ENCODE measurements at regions not wholly inside any gene's neighbourhood (a gene's known extent, or its start where the extent isn't known, plus 50 kb on each side); places are given as distances from the start of the nearest gene placed in this dataset.
"Not testable (repeated sequence)": the region's sequence is repeated elsewhere in the genome, so short reads cannot be mapped to it uniquely, and the experiment has no call there.

- no peak for DNase-seq (ENCODE audit: low read depth)
- TF ChIP-seq, protein P1, sequence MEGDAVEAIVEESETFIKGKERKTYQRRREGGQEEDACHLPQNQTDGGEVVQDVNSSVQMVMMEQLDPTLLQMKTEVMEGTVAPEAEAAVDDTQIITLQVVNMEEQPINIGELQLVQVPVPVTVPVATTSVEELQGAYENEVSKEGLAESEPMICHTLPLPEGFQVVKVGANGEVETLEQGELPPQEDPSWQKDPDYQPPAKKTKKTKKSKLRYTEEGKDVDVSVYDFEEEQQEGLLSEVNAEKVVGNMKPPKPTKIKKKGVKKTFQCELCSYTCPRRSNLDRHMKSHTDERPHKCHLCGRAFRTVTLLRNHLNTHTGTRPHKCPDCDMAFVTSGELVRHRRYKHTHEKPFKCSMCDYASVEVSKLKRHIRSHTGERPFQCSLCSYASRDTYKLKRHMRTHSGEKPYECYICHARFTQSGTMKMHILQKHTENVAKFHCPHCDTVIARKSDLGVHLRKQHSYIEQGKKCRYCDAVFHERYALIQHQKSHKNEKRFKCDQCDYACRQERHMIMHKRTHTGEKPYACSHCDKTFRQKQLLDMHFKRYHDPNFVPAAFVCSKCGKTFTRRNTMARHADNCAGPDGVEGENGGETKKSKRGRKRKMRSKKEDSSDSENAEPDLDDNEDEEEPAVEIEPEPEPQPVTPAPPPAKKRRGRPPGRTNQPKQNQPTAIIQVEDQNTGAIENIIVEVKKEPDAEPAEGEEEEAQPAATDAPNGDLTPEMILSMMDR (IDR thresholded peaks at IDR 0.05; ENCODE audit: control insufficient read depth, extremely low read depth, insufficient read depth) = no peak
- no peak overlapping the region for H3K4me3 ChIP-seq (ENCODE audit: low read depth, low read length)
Observed at GRCh38 chrX:131394384-131394783, 105.3 kb upstream of the IGSF1 start.

- no peak overlapping the region for H3K4me3 ChIP-seq (ENCODE audit: low read depth, low read length)
- TF ChIP-seq, protein P1 (IDR thresholded peaks at IDR 0.05; ENCODE audit: control insufficient read depth, extremely low read depth, insufficient read depth) = no peak
- DNase-seq (ENCODE audit: low read depth) = no peak
Observed at GRCh38 chrX:131397891-131398290, 108.8 kb upstream of the IGSF1 start.

GRCh38 chrX:131399678-131400428, 110.7 kb upstream of the IGSF1 start:
- TF ChIP-seq, protein P1 (IDR thresholded peaks at IDR 0.05; ENCODE audit: control insufficient read depth, extremely low read depth, insufficient read depth) = no peak
- DNase-seq (ENCODE audit: low read depth) = no peak
- H3K4me3 ChIP-seq (ENCODE audit: low read depth, low read length) = no peak overlapping the region

DNA sequence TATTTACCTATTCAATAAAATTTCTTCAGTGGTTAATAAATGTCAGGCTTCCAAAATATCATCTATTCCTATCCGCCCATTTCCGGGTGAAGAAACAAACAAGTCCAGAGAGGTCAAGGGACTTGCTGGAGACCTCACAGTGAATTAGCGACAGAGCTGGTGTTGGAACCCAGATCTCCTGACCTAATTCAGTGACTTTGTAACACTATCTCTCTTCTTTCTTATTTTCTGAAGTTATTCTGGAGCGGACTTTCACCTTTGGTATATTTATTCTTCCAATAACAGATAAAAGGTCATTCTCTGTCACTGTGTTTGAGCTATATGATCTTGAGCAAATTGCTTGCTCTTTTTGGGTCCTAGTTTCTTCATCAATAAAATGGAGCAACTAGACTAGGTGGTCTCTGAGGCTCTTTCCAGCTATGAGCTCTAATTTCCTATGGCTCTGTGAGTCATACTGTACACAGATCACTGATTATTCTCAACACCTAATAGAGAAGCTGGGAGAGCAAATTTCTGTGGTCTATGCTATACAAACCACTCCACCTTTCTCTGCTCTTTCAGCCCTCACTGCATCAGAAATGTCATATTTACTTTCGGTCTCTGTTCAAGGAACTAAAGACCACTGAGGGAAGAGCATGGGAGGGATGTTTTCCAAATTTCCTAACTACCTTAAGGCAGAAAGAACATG, 113.2 kb upstream of the IGSF1 start:
- DNase-seq (ENCODE audit: low read depth) = no peak
- H3K4me3 ChIP-seq (ENCODE audit: low read depth, low read length) = no peak overlapping the region
- TF ChIP-seq, protein P1 (IDR thresholded peaks at IDR 0.05; ENCODE audit: control insufficient read depth, extremely low read depth, insufficient read depth) = no peak

GRCh38 chrX:131405497-131405896, 116.4 kb upstream of the IGSF1 start:
- TF ChIP-seq, protein P1 (IDR thresholded peaks at IDR 0.05; ENCODE audit: control insufficient read depth, extremely low read depth, insufficient read depth) = no peak
- H3K4me3 ChIP-seq (ENCODE audit: low read depth, low read length) = no peak overlapping the region
- no peak for DNase-seq (ENCODE audit: low read depth)

GRCh38 chrX:131424895-131425294, 119.0 kb upstream of the OR13H1 start:
- no peak overlapping the region for H3K4me3 ChIP-seq (ENCODE audit: low read depth, low read length)
- no peak for DNase-seq (ENCODE audit: low read depth)
- TF ChIP-seq, protein P1 (IDR thresholded peaks at IDR 0.05; ENCODE audit: control insufficient read depth, extremely low read depth, insufficient read depth) = no peak

DNA sequence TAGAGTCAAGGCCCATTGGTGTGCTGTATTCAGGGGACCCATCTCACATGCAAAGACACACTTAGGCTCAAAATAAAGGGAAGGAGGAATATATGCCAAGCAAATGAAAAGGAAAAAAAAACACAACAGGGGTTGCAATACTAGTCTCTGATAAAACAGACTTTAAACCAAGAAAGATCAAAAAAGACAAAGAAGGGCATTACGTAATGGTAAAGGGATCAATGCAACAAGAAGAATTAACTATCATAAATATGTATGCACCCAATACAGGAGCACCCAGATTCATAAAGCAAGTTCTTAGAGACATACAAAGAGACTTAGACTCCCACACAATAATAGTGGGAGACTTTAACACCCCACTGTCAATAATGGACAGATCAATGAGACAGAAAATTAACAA, 113.4 kb upstream of the OR13H1 start:
- DNase-seq (ENCODE audit: low read depth); H3K4me3 ChIP-seq (ENCODE audit: low read depth, low read length): not testable (repeated sequence)

Measured in LNCaP clone FGC (cell line).